HCT116 (cell line): ENCODE measurements at regions not wholly inside any gene's neighbourhood (a gene's known extent, or its start where the extent isn't known, plus 50 kb on each side); places are given as distances from the start of the nearest gene placed in this dataset.

Experiments
- ATAC-seq: fragments of 200-7000 bp; cut with Tn5 transposase; 2 replicates; pipeline ENCODE4 v1.9.1; 2020; ENCODE audit warnings: mild to moderate bottlenecking, moderate library complexity
- BruUV-seq: library from RNA; stranded (reverse); fragments of 400-500 nt; replicated peaks from 2 replicates; lab custom pipeline; 2021; lab: Mats Ljungman, UMichigan
- CTCF ChIA-PET: fragments of 300-600 bp; sonication (Branson Sonifier 250); formaldehyde crosslinking; loops from one replicate; lab custom pipeline; 2021; ENCODE audit warnings: antibody characterized with exemption; lab: Charles Lee
- POLR2A ChIA-PET: fragments of 300-600, 350-600 bp; sonication (Branson Sonifier 250); formaldehyde crosslinking; loops from one replicate; lab custom pipeline; 2021; ENCODE audit warnings: antibody characterized with exemption; lab: Charles Lee
- RAD21 ChIA-PET, 2 experiments: fragments of 300-600 bp; sonication (Branson Sonifier 250); formaldehyde crosslinking; loops; one replicate each; lab custom pipeline; 2023; ENCODE audit warnings: low total read pairs in 2 of 2; ENCODE audit not compliant: uncharacterized antibody in 2 of 2, unreplicated experiment in 2 of 2, low non-redundant PET in 1 of 2; lab: Charles Lee
- DNase-seq: peaks from one replicate; pipeline ENCODE4 v3.0.0-alpha.2; 2010; ENCODE audit warnings: low read depth, low spot score
- H2AFZ ChIP-seq: fragments of 200-600 bp; shearing (Covaris generic), sonication (generic); 2 replicates; pipeline ENCODE4 v1.6.1; 2017; ENCODE audit warnings: low read depth, mixed run types, mixed read lengths, antibody characterized with exemption, low read length; ENCODE audit not compliant: poor library complexity, severe bottlenecking
- H3K27ac ChIP-seq: 2 replicates; pipeline ENCODE4 v1.5.1; 2012; ENCODE audit warnings: low read depth, low read length
- H3K27me3 ChIP-seq: fragments of 200-600 bp; sonication (generic); 2 replicates; pipeline ENCODE4 v1.6.1; 2016; ENCODE audit warnings: mixed run types, low read length, mixed read lengths; ENCODE audit not compliant: insufficient read depth
- H3K36me3 ChIP-seq, 2 experiments: fragments of 200-500 bp in 1 of 2; fragments of 200-600 bp in 1 of 2; sonication (Bioruptor generic) in 1 of 2; sonication (generic) in 1 of 2; 2 replicates each; pipeline versions ENCODE4 v1.5.1 to v1.6.1; 2014 to 2016; ENCODE audit warnings: low read length in 2 of 2, inconsistent platforms in 1 of 2, mixed read lengths in 1 of 2, mixed run types in 1 of 2; ENCODE audit not compliant: insufficient read depth in 2 of 2, control insufficient read depth in 1 of 2
- H3K4me1 ChIP-seq, 2 experiments: fragments of 200-600 bp in 1 of 2; sonication (generic) in 1 of 2; 2 replicates each; pipeline versions ENCODE4 v1.5.1 to v1.6.1; 2012 to 2017; ENCODE audit warnings: low read length in 2 of 2, inconsistent platforms in 1 of 2, mild to moderate bottlenecking in 1 of 2, mixed read lengths in 1 of 2, mixed run types in 1 of 2, moderate library complexity in 1 of 2; ENCODE audit not compliant: insufficient read depth in 2 of 2, control insufficient read depth in 1 of 2
- H3K4me2 ChIP-seq: fragments of 200-600 bp; sonication (generic); 2 replicates; pipeline ENCODE4 v1.6.1; 2017; ENCODE audit warnings: mixed run types, low read length, mixed read lengths
- H3K4me3 ChIP-seq, 2 experiments: fragments of 200-600 bp in 1 of 2; sonication (generic) in 1 of 2; replicated peaks in 1 of 2; 2 replicates each; pipeline ENCODE4 v1.5.1; 2011 to 2016; ENCODE audit warnings: low read length in 2 of 2, control low read depth in 1 of 2, low read depth in 1 of 2, mild to moderate bottlenecking in 1 of 2, mixed read lengths in 1 of 2, mixed run types in 1 of 2
- H3K79me2 ChIP-seq: fragments of 200-600 bp; sonication (generic); 2 replicates; pipeline ENCODE4 v1.6.1; 2017; ENCODE audit warnings: mild to moderate bottlenecking, mixed run types, low read length, moderate library complexity, mixed read lengths; ENCODE audit not compliant: insufficient read depth
- H3K9ac ChIP-seq: fragments of 200-600 bp; sonication (generic); 2 replicates; pipeline ENCODE4 v1.6.1; 2016; ENCODE audit warnings: low read length, mixed read lengths
- H3K9me2 ChIP-seq: fragments of 200-600 bp; sonication (generic), shearing (Covaris generic); 2 replicates; pipeline ENCODE4 v1.6.1; 2017; ENCODE audit warnings: mixed run types, mild to moderate bottlenecking, moderate library complexity; ENCODE audit not compliant: insufficient read depth
- H3K9me3 ChIP-seq, 2 experiments: fragments of 200-500 bp in 1 of 2; fragments of 200-600 bp in 1 of 2; sonication (Bioruptor generic) in 1 of 2; sonication (generic) in 1 of 2; 2 replicates each; pipeline ENCODE4 v1.6.1; 2014 to 2017; ENCODE audit warnings: low read length in 2 of 2, mixed read lengths in 2 of 2, inconsistent platforms in 1 of 2, low read depth in 1 of 2, mild to moderate bottlenecking in 1 of 2, mixed run types in 1 of 2, moderate library complexity in 1 of 2; ENCODE audit not compliant: control insufficient read depth in 1 of 2, insufficient read depth in 1 of 2
- H4K20me1 ChIP-seq: fragments of 200-600 bp; sonication (generic), shearing (Covaris generic); 2 replicates; pipeline ENCODE4 v1.6.1; 2017; ENCODE audit warnings: mixed run types, mild to moderate bottlenecking, moderate library complexity; ENCODE audit not compliant: insufficient read depth
- CEBPB ChIP-seq: IDR thresholded peaks from 2 replicates; pipeline ENCODE4 v1.6.1; 2012; ENCODE audit warnings: low read depth
- ELF1 ChIP-seq: IDR thresholded peaks from 2 replicates; pipeline ENCODE4 v1.6.1; 2012; ENCODE audit warnings: low read depth, borderline replicate concordance
- EZH2 ChIP-seq: fragments of 200-600 bp; sonication (generic); IDR thresholded peaks from 2 replicates; pipeline ENCODE4 v1.6.1; 2017; ENCODE audit warnings: antibody characterized with exemption, mixed run types
- POLR2A ChIP-seq: IDR thresholded peaks from 2 replicates; pipeline ENCODE4 v1.7.0; 2011; ENCODE audit warnings: borderline replicate concordance; ENCODE audit not compliant: insufficient read depth, insufficient read length; ENCODE audit errors: extremely low read depth
- POLR2AphosphoS5 ChIP-seq: IDR thresholded peaks from 2 replicates; pipeline ENCODE4 v1.6.1; 2011; ENCODE audit warnings: mild to moderate bottlenecking, low read depth, low read length, moderate library complexity
- SIN3A ChIP-seq: IDR thresholded peaks from 2 replicates; pipeline ENCODE4 v1.6.1; 2012; ENCODE audit warnings: low read depth
- SP1 ChIP-seq: IDR thresholded peaks from 2 replicates; pipeline ENCODE4 v1.6.1; 2012; ENCODE audit warnings: low read depth
- TCF7L2 ChIP-seq: IDR thresholded peaks from 2 replicates; pipeline ENCODE4 v1.7.0; 2011; ENCODE audit warnings: borderline replicate concordance, inconsistent platforms; ENCODE audit not compliant: insufficient read depth, insufficient read length; ENCODE audit errors: extremely low read depth
- YY1 ChIP-seq: IDR thresholded peaks from 2 replicates; pipeline ENCODE4 v1.6.1; 2011; ENCODE audit warnings: low read length, low read depth, moderate library complexity, mild to moderate bottlenecking; ENCODE audit not compliant: insufficient replicate concordance; ENCODE audit errors: extremely low read depth
- ZFX ChIP-seq: fragments of 450-650 bp; IDR thresholded peaks from 2 replicates; pipeline ENCODE4 v1.6.1; 2017
- intact Hi-C: fragments of 100-400 bp; cut with micrococcal nuclease; formaldehyde crosslinking; loops from 2 replicates; pipeline ENCODE4 v1.10.0; 2022
- TF ChIP-seq, protein P1 (sequence below): IDR thresholded peaks from 2 replicates; pipeline ENCODE4 v1.6.1; 2012
- TF ChIP-seq, protein P2 (sequence below), 3 experiments: fragments of 200-600 bp in 1 of 3; sonication (generic) in 1 of 3; IDR thresholded peaks in 2 of 3; conservative IDR thresholded peaks in 1 of 3; 2 replicates each; pipeline ENCODE4 v1.5.1; 2012 to 2017; ENCODE audit warnings: low read depth in 2 of 3, low read length in 2 of 3, antibody characterized with exemption in 1 of 3, borderline replicate concordance in 1 of 3, control low read depth in 1 of 3, mild to moderate bottlenecking in 1 of 3, mixed read lengths in 1 of 3, mixed run types in 1 of 3, moderate library complexity in 1 of 3; ENCODE audit not compliant: insufficient read depth in 1 of 3
- TF ChIP-seq, protein P3 (sequence below): IDR thresholded peaks from 2 replicates; pipeline ENCODE4 v1.6.1; 2011; ENCODE audit warnings: mild to moderate bottlenecking, low read length, moderate library complexity; ENCODE audit not compliant: insufficient replicate concordance; ENCODE audit errors: extremely low read depth

DNA sequence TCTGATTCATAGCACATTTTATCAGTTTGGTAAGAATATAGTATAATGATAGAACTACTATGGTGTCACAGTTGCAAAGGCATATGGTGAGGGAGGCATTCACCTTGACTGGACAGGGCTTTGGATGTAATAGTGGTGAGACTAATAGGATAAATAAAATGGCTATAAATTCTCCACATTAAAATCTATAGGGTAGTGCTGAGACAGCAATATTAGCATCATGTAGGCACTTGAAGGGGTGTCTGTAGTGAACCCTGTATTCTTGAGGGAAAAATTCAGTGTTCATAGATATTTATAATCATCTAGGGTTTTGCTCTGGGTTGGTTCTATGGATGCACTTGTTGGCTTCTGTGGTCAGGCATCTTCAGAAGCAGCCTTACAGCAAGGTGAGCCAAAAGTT, 59.3 kb upstream of the ICA1 start:
- H3K79me2 ChIP-seq, result no peaks in the 10 kb centered on the region
- POLR2A ChIA-PET, result no interaction called here
- no peak for DNase-seq
- TF ChIP-seq ZFX, result no peak
- no peak for TF ChIP-seq SIN3A
- TF ChIP-seq POLR2A, result no peak
- no peak for TF ChIP-seq YY1
- TF ChIP-seq, protein P1, sequence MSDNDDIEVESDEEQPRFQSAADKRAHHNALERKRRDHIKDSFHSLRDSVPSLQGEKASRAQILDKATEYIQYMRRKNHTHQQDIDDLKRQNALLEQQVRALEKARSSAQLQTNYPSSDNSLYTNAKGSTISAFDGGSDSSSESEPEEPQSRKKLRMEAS, result no peak
- no peak for TF ChIP-seq POLR2AphosphoS5
- TF ChIP-seq, protein P2, sequence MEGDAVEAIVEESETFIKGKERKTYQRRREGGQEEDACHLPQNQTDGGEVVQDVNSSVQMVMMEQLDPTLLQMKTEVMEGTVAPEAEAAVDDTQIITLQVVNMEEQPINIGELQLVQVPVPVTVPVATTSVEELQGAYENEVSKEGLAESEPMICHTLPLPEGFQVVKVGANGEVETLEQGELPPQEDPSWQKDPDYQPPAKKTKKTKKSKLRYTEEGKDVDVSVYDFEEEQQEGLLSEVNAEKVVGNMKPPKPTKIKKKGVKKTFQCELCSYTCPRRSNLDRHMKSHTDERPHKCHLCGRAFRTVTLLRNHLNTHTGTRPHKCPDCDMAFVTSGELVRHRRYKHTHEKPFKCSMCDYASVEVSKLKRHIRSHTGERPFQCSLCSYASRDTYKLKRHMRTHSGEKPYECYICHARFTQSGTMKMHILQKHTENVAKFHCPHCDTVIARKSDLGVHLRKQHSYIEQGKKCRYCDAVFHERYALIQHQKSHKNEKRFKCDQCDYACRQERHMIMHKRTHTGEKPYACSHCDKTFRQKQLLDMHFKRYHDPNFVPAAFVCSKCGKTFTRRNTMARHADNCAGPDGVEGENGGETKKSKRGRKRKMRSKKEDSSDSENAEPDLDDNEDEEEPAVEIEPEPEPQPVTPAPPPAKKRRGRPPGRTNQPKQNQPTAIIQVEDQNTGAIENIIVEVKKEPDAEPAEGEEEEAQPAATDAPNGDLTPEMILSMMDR (IDR thresholded peaks at IDR 0.05 in 2 of 3, conservative IDR thresholded peaks at IDR 0.05 in 1 of 3; ENCODE audit: borderline replicate concordance in 1 of 3, insufficient read depth in 1 of 3, low read depth in 2 of 3, low read length in 2 of 3), result no peak
- TF ChIP-seq SP1, result no peak
- TF ChIP-seq, protein P3, sequence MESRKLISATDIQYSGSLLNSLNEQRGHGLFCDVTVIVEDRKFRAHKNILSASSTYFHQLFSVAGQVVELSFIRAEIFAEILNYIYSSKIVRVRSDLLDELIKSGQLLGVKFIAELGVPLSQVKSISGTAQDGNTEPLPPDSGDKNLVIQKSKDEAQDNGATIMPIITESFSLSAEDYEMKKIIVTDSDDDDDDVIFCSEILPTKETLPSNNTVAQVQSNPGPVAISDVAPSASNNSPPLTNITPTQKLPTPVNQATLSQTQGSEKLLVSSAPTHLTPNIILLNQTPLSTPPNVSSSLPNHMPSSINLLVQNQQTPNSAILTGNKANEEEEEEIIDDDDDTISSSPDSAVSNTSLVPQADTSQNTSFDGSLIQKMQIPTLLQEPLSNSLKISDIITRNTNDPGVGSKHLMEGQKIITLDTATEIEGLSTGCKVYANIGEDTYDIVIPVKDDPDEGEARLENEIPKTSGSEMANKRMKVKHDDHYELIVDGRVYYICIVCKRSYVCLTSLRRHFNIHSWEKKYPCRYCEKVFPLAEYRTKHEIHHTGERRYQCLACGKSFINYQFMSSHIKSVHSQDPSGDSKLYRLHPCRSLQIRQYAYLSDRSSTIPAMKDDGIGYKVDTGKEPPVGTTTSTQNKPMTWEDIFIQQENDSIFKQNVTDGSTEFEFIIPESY, result no peak
- TF ChIP-seq ELF1, result no peak
- no peak for TF ChIP-seq CEBPB
- TF ChIP-seq EZH2, result no peak
- TF ChIP-seq TCF7L2, result no peak
- TF ChIP-seq, all 23 proteins: peak for 0
- Histone ChIP-seq H3K9ac (no peak overlapping the region), H3K9me2 (no peaks in the 10 kb centered on the region), H3K4me2 (no peak overlapping the region), H2AFZ (no peak overlapping the region), H3K27ac (no peak overlapping the region), H3K4me3 (no peak overlapping the region), H4K20me1 (no peaks in the 10 kb centered on the region), H3K9me3 (no peaks in the 10 kb centered on the region; a peak in 2 of 4 replicates), H3K27me3 (no peaks in the 10 kb centered on the region), H3K36me3 (no peaks in the 10 kb centered on the region), H3K4me1 (no peaks in the 10 kb centered on the region)
- no peak for ATAC-seq
- RAD21 ChIA-PET, result no interaction called here
- CTCF ChIA-PET, result no interaction called here
- intact Hi-C loops, result no loop called here
- BruUV-seq, result no TSS peak
